WTC11 (cell line): ENCODE measurements at regions not wholly inside any gene's neighbourhood (a gene's known extent, or its start where the extent isn't known, plus 50 kb on each side); places are given as distances from the start of the nearest gene placed in this dataset.

Experiments used
- ATF1 ChIP-seq: sonication (generic); formaldehyde crosslinking; IDR thresholded peaks from 2 replicates; pipeline ENCODE4 v1.8.1; 2023; ENCODE audit warnings: mild to moderate bottlenecking, moderate library complexity, missing genetic modification reagents
- TCF7 ChIP-seq: sonication (generic); formaldehyde crosslinking; IDR thresholded peaks from 2 replicates; pipeline ENCODE4 v1.8.0; 2022; ENCODE audit warnings: mild to moderate bottlenecking, low read depth, missing genetic modification reagents, moderate library complexity
- TF ChIP-seq, protein P1 (sequence below): sonication (generic); formaldehyde crosslinking; IDR thresholded peaks from 2 replicates; pipeline ENCODE4 v1.8.1; 2023; ENCODE audit warnings: mild to moderate bottlenecking, missing genetic modification reagents
- TF ChIP-seq, protein P2 (sequence below): sonication (generic); formaldehyde crosslinking; conservative IDR thresholded peaks from 2 replicates; pipeline ENCODE4 v1.8.1; 2023; ENCODE audit warnings: mild to moderate bottlenecking, low read depth, missing genetic modification reagents, moderate library complexity
- TF ChIP-seq, protein P3 (sequence below): fragments of 200-600 bp; IDR thresholded peaks from 2 replicates; pipeline ENCODE4 v1.8.0; 2022; ENCODE audit warnings: antibody characterized with exemption
- TF ChIP-seq, protein P4 (sequence below): sonication (generic); formaldehyde crosslinking; IDR thresholded peaks from 2 replicates; pipeline ENCODE4 v1.8.0; 2022; ENCODE audit warnings: missing genetic modification reagents

DNA sequence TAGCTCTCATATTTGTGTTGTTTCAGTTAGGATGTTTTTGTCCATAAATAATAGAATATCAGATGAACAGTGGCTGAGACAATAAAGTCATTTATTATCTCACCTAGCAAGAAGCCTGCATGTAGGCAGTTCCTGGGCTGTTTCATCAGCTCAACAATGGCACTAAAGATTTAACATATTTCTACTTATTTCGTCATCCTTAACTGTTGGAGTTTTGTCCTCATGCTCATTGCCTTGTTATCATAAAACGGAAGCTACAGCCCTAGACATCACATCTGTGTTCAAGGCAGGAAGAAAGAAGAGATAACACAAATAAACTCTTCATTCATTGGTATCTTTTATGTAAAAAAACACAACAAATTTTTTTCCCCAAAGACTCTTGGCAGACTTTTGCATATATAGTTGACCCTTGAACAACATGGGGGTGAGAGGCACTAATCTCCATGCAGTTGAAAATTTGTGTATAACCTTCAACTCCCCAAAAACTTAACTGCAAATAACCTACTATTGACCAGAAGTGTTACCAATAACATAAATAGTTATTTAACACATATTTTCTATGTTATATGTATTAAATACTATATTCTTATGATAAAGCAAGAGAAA is 277.2 kb upstream of the ADRA1B start:
- TF ChIP-seq, protein P1, sequence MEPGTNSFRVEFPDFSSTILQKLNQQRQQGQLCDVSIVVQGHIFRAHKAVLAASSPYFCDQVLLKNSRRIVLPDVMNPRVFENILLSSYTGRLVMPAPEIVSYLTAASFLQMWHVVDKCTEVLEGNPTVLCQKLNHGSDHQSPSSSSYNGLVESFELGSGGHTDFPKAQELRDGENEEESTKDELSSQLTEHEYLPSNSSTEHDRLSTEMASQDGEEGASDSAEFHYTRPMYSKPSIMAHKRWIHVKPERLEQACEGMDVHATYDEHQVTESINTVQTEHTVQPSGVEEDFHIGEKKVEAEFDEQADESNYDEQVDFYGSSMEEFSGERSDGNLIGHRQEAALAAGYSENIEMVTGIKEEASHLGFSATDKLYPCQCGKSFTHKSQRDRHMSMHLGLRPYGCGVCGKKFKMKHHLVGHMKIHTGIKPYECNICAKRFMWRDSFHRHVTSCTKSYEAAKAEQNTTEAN (CRISPR knock-in tag) = no peak
- TF ChIP-seq TCF7 (CRISPR knock-in tag) (no peak), ATF1 (CRISPR knock-in tag) (no peak)
- TF ChIP-seq, protein P2, sequence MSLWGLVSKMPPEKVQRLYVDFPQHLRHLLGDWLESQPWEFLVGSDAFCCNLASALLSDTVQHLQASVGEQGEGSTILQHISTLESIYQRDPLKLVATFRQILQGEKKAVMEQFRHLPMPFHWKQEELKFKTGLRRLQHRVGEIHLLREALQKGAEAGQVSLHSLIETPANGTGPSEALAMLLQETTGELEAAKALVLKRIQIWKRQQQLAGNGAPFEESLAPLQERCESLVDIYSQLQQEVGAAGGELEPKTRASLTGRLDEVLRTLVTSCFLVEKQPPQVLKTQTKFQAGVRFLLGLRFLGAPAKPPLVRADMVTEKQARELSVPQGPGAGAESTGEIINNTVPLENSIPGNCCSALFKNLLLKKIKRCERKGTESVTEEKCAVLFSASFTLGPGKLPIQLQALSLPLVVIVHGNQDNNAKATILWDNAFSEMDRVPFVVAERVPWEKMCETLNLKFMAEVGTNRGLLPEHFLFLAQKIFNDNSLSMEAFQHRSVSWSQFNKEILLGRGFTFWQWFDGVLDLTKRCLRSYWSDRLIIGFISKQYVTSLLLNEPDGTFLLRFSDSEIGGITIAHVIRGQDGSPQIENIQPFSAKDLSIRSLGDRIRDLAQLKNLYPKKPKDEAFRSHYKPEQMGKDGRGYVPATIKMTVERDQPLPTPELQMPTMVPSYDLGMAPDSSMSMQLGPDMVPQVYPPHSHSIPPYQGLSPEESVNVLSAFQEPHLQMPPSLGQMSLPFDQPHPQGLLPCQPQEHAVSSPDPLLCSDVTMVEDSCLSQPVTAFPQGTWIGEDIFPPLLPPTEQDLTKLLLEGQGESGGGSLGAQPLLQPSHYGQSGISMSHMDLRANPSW (CRISPR knock-in tag) = no peak
- TF ChIP-seq, protein P3, sequence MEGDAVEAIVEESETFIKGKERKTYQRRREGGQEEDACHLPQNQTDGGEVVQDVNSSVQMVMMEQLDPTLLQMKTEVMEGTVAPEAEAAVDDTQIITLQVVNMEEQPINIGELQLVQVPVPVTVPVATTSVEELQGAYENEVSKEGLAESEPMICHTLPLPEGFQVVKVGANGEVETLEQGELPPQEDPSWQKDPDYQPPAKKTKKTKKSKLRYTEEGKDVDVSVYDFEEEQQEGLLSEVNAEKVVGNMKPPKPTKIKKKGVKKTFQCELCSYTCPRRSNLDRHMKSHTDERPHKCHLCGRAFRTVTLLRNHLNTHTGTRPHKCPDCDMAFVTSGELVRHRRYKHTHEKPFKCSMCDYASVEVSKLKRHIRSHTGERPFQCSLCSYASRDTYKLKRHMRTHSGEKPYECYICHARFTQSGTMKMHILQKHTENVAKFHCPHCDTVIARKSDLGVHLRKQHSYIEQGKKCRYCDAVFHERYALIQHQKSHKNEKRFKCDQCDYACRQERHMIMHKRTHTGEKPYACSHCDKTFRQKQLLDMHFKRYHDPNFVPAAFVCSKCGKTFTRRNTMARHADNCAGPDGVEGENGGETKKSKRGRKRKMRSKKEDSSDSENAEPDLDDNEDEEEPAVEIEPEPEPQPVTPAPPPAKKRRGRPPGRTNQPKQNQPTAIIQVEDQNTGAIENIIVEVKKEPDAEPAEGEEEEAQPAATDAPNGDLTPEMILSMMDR = no peak
- TF ChIP-seq, protein P4, sequence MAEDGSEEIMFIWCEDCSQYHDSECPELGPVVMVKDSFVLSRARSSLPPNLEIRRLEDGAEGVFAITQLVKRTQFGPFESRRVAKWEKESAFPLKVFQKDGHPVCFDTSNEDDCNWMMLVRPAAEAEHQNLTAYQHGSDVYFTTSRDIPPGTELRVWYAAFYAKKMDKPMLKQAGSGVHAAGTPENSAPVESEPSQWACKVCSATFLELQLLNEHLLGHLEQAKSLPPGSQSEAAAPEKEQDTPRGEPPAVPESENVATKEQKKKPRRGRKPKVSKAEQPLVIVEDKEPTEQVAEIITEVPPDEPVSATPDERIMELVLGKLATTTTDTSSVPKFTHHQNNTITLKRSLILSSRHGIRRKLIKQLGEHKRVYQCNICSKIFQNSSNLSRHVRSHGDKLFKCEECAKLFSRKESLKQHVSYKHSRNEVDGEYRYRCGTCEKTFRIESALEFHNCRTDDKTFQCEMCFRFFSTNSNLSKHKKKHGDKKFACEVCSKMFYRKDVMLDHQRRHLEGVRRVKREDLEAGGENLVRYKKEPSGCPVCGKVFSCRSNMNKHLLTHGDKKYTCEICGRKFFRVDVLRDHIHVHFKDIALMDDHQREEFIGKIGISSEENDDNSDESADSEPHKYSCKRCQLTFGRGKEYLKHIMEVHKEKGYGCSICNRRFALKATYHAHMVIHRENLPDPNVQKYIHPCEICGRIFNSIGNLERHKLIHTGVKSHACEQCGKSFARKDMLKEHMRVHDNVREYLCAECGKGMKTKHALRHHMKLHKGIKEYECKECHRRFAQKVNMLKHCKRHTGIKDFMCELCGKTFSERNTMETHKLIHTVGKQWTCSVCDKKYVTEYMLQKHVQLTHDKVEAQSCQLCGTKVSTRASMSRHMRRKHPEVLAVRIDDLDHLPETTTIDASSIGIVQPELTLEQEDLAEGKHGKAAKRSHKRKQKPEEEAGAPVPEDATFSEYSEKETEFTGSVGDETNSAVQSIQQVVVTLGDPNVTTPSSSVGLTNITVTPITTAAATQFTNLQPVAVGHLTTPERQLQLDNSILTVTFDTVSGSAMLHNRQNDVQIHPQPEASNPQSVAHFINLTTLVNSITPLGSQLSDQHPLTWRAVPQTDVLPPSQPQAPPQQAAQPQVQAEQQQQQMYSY = no peak
